HG02884 (cell line): ENCODE measurements at regions not wholly inside any gene's neighbourhood (a gene's known extent, or its start where the extent isn't known, plus 50 kb on each side); places are given as distances from the start of the nearest gene placed in this dataset.
"Not testable (repeated sequence)": the region's sequence is repeated elsewhere in the genome, so short reads cannot be mapped to it uniquely, and the experiment has no call there.

Source experiments
- ATAC-seq: cut with Tn5 transposase; IDR thresholded peaks from one replicate; pipeline ENCODE4 v1.9.1; 2021; ENCODE audit warnings: mild to moderate bottlenecking, moderate library complexity; ENCODE audit not compliant: unreplicated experiment

- no peak for ATAC-seq
These were observed 52.6 kb upstream of the AGA start for GRCh38 chr4:177494791-177495190.

DNA sequence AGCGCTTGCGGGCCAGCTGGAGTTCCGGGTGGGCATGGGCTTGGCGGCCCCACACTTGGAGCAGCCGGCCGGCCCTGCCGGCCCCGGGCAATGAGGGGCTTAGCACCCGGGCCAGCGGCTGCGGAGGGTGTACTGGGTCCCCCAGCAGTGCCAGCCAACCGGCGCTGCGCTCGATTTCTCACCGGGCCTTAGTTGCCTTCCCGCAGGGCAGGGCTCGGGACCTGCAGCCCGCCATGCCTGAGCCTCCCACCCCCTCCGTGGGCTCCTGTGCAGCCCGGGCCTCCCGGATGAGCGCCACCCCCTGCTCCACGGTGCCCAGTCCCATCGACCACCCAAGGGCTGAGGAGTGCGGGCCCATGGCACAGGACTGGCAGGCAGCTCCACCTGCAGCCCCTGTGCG lies 53.4 kb upstream of the AGA start:
- ATAC-seq: not testable (repeated sequence)

DNA sequence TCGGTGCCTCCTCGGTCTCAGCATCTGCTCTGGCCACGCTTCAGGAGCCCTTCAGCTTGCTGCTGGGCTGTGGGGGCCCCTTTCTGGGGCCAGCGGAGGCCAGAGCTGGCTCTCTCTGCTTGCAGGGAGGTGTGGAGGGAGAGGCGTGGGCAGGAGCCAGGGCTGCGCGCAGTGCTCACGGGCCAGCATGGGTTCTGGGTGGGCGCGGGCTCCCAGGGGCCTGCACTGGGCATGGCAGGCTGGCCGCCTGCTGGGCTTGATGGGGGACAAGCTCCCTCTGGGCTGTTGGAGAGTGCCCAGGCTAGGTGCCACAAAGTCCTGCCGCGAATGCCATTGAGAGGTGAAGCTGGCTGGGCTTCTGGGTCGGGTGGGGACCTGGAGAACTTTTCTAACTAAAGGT lies 57.3 kb upstream of the AGA start:
- no peak for ATAC-seq

GRCh38 chr4:177505171-177505615 lies 63.0 kb upstream of the AGA start:
- no peak for ATAC-seq

DNA sequence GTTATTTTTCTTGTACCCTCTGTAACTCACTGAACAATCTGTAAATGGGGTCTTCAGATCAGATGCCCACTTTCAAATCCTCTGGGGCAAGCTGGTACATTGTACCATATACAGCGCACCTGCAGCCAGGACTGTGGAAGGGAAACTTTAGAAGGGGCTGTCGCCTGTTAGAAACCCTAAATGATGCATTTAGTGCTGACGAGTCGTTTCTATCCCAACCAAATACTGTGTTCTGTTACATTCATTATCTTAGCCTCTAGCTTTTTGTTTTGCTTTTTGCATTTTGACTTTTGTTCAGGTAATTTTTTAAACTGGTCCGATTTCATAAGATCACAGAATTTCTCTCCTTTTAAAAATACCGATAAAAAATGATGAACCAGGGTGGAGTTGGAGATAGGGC lies 66.4 kb upstream of the AGA start:
- no peak for ATAC-seq

DNA sequence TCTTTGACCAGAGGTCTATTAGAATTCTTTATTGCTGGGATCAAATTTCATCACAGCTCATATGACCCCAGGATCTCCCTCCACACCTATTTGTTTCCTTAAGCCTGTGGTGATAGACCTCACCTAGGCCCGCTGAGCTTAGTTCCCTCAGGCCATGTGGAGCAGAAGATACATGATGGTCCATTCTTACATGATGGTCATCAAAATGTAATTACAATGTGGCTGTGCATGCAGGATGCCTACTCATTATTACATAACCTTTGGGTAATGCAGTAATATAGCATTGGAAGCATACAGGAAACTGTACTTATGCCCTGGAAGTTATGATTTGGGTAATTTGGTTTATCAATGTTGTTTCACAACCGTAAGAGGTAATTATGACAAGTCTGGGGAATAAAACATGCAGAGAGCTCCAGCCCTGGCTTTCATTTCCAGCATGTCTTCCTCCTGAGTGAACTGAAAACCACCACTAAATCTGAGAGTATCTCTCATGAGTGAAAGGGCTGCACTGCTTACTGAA lies 67.0 kb upstream of the AGA start:
- no peak for ATAC-seq

DNA sequence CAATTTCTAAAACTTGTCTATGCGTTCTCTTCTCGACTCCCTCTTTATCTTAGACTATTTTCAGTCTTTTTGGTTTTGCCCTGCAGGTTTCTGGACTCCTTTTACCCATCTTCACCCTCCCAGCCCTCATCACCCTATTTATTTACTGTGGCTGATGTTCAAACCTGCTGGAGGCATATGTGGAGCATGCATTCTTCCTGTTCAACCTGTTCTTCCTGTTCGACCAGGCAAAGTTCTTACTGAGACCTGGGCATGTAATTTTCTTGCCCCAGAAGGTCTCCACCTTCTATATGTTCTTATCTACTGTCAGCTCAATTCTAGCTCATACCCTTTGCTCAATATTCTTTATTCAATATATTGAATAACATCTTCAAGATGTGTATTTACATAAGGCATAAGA lies 69.4 kb upstream of the AGA start:
- ATAC-seq: no peak

DNA sequence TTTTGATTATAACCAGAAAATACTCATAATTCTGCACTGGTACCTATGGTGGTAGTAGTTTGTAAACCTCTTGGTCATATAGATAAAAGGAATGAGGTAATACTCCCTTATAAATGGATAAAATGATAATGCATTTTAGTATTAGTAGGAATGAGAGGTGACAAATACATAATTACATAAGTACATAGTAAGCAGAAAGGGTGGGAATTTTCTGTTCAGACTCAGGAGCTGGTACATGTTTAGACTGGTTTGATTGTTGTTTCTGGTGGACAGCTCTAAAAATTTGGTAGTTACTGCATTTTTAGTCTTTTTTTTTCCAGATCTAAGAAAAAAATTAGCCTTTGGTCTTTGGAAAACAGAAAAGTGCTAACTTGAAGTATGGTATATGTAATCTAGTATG lies 70.4 kb upstream of the AGA start:
- ATAC-seq: no peak

- ATAC-seq: no peak
These were observed 75.6 kb upstream of the AGA start for GRCh38 chr4:177517862-177518261.

GRCh38 chr4:177519481-177520260 lies 77.4 kb upstream of the AGA start:
- no peak for ATAC-seq

GRCh38 chr4:177528620-177529019 lies 86.4 kb upstream of the AGA start:
- ATAC-seq: no peak

- no peak for ATAC-seq
These were observed 88.3 kb upstream of the AGA start for GRCh38 chr4:177530561-177530960.

GRCh38 chr4:177532358-177532757 lies 90.1 kb upstream of the AGA start:
- no peak for ATAC-seq

- not testable (repeated sequence) for ATAC-seq
These were observed 92.6 kb upstream of the AGA start for GRCh38 chr4:177534841-177535240.

GRCh38 chr4:177546745-177547144 lies 104.5 kb upstream of the AGA start:
- no peak for ATAC-seq

- no peak for ATAC-seq
These were observed 105.7 kb upstream of the AGA start for GRCh38 chr4:177547985-177548384.

GRCh38 chr4:177555007-177555574 lies 112.9 kb upstream of the AGA start:
- no peak for ATAC-seq

DNA sequence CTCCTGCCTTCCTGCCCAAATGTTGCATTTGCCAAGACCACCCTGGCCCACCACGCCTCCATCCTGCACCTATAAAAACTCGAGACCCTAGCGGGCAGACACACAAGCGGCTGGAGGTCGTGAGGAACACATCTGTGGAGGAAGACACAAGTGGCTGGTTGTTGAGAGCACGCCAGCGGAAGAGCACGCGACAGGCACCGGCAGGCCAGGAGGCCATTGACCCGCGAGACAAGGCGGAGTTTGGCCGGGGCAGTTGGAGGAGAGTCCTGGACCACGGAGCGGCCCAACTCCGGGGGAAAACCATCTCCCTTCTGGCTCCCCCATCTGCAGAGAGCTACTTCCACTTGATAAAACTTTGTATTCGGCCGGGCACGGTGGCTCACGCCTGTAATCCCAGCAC lies 115.2 kb upstream of the AGA start:
- no peak for ATAC-seq

GRCh38 chr4:177558995-177559394 lies 116.8 kb upstream of the AGA start:
- ATAC-seq: no peak

GRCh38 chr4:177562163-177562562 lies 119.9 kb upstream of the AGA start:
- ATAC-seq: no peak

GRCh38 chr4:177562859-177563258 lies 120.6 kb upstream of the AGA start:
- ATAC-seq: no peak

DNA sequence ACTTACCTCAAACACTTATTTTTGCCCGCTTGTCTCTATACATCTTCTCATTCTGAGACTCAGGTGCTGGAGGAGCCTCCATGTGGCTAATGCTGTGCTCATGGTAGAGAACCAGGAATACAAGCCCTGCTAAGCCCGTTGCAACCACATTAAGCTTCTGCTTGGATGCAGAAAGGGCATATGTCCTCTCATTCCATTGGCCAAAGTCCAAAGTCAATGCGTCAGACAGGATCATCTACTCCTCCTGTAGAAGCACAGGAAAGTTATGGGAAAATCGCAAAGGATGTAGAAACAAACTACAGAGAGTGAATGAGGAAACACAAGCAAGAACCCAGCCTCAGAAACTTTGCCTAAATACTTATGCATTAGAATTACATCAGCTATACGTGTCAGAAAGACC lies 124.5 kb upstream of the AGA start:
- ATAC-seq: no peak

DNA sequence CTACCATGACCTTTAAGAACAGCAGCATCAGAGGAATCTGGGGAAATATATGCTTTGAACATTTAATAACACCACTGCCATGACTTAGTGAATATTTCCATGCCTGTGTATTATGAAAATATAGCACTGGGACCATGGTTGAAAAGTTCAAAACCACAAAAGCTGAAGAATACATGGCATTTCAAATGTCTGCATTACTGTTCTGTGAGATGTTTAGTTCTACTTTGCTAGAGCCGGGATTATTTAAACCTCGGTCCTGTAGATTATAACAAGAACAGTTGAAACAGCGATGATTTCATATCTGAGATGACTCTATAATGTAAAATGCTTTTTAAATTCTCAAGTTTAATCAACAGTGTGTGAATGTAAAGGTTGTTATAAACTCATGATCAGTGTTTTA lies 126.7 kb upstream of the AGA start:
- no peak for ATAC-seq
